ENCODE measurements at regions not wholly inside any gene's neighbourhood (a gene's known extent, or its start where the extent isn't known, plus 50 kb on each side); places are given as distances from the start of the nearest gene placed in this dataset.

GRCh38 chr2:16020389-16021008 lies 80.1 kb downstream of the MYCN start:
- Histone ChIP-seq H3K4ac (ENCODE audit: low read depth, low read length) (no peak overlapping the region), H3K27me3 (ENCODE audit: control insufficient read depth, insufficient read depth, low read length) (no peaks in the 10 kb centered on the region), H2BK5ac (ENCODE audit: low read depth, low read length, poor library complexity, severe bottlenecking) (no peak overlapping the region), H3K36me3 (ENCODE audit: control insufficient read depth, insufficient read depth, low read length) (no peaks in the 10 kb centered on the region), H3K79me1 (ENCODE audit: low read depth in 1 of 2, low read length in 2 of 2) (no peaks in the 10 kb centered on the region), H2BK20ac (ENCODE audit: low read depth, low read length) (no peak overlapping the region), H3K56ac (ENCODE audit: extremely low read depth, insufficient read depth, low read length) (no peak overlapping the region), H3K27ac (ENCODE audit: insufficient read depth, low read length) (no peak overlapping the region), H3K4me3 (ENCODE audit: insufficient read depth, low read depth, low read length) (no peak overlapping the region), H3K4me2 (ENCODE audit: low read depth, low read length) (no peak overlapping the region), H4K8ac (ENCODE audit: low read depth in 2 of 2, low read length in 2 of 2) (no peak overlapping the region), H3K9me3 (ENCODE audit: control insufficient read depth, insufficient read depth, low read length) (peaks cover 22% of the 10 kb centered on the region), H3K9me1 (ENCODE audit: insufficient read depth, low read length) (no peaks in the 10 kb centered on the region), H4K20me1 (ENCODE audit: insufficient read depth, low read length) (no peaks in the 10 kb centered on the region), H2AFZ (replicated peaks; ENCODE audit: low read length, poor library complexity) (no peak overlapping the region), H2AK5ac (ENCODE audit: low read depth, low read length) (no peak overlapping the region), H4K5ac (ENCODE audit: low read depth, low read length) (no peak overlapping the region), H3K23ac (ENCODE audit: low read depth, low read length) (no peak overlapping the region), H2BK120ac (ENCODE audit: low read depth, low read length) (no peak overlapping the region), H2AK9ac (replicated peaks; ENCODE audit: low read depth, low read length, poor library complexity) (no peak overlapping the region), H2BK15ac (ENCODE audit: low read depth, low read length) (no peak overlapping the region), H4K91ac (ENCODE audit: insufficient read depth, low read depth, low read length) (no peak overlapping the region), H3K14ac (replicated peaks; ENCODE audit: low read depth, low read length) (no peak overlapping the region), H3K4me1 (ENCODE audit: control insufficient read depth, insufficient read depth, low read length) (no peaks in the 10 kb centered on the region), H3K18ac (ENCODE audit: low read depth, low read length) (no peak overlapping the region), H3K9ac (ENCODE audit: low read depth, low read length) (no peak overlapping the region)
- in situ Hi-C loops (cut with MboI; ENCODE audit: low sequenced_read_pairs) (no loop called here), dilution Hi-C loops (cut with HindIII; ENCODE audit: low sequenced_read_pairs, unreplicated experiment) (no loop called here), intact Hi-C loops (cut with micrococcal nuclease) (no loop called here)
- CTCF ChIA-PET: no interaction called here
- DNase-seq (no peak), ATAC-seq (ENCODE audit: low read depth) (no peak)
- no CpG with 5 or more reads among the region's 5 CpGs for WGBS, 2 experiments (ENCODE audit: extremely low coverage in 2 of 2, insufficient read length in 1 of 2)
- TF ChIP-seq FOS (IDR thresholded peaks at IDR 0.05; ENCODE audit: low read depth, low read length) (no peak), MAFK (IDR thresholded peaks at IDR 0.05; ENCODE audit: low read depth, low read length) (no peak), USF2 (IDR thresholded peaks at IDR 0.05; ENCODE audit: low read depth, low read length) (no peak), NFE2L2 (IDR thresholded peaks at IDR 0.05; ENCODE audit: low read depth, low read length) (no peak), RCOR1 (IDR thresholded peaks at IDR 0.05; ENCODE audit: insufficient replicate concordance, low read length) (no peak), MAZ (IDR thresholded peaks at IDR 0.05; ENCODE audit: borderline replicate concordance, low read depth, low read length) (no peak), CTCF (conservative IDR thresholded peaks at IDR 0.05; ENCODE audit: low read depth, low read length) (no peak), RFX5 (IDR thresholded peaks at IDR 0.05; ENCODE audit: low read depth, low read length) (no peak), SMC3 (IDR thresholded peaks at IDR 0.05; ENCODE audit: low read depth, low read length) (no peak)
- BruUV-seq (replicated peaks): no TSS peak
- POLR2A ChIA-PET (ENCODE audit: unreplicated experiment): no interaction called here

All from IMR-90 (cell line).